ENCODE measurements at regions not wholly inside any gene's neighbourhood (a gene's known extent, or its start where the extent isn't known, plus 50 kb on each side); places are given as distances from the start of the nearest gene placed in this dataset.

GRCh38 chr15:51155016-51155580 lies 60.4 kb upstream of the TNFAIP8L3 start:
- H3K36me3 ChIP-seq (ENCODE audit: control insufficient read depth in 2 of 2, extremely low read depth in 1 of 2, insufficient read depth in 2 of 2, low read length in 2 of 2), result no peaks in the 10 kb centered on the region
- no peak overlapping the region for H3K4me2 ChIP-seq (ENCODE audit: insufficient read depth, low read length)
- no peaks in the 10 kb centered on the region for H4K20me1 ChIP-seq (replicated peaks; ENCODE audit: control insufficient read depth, extremely low read depth, insufficient read depth, low read length)
- ChIA-PET POLR2A (no interaction called here), CTCF (interaction anchor here (1.0 to 4.2 kb wide), 3 partner anchors 8 to 37 kb away, joined by 3 to 41 read pairs (median 15); no protein-coding TSS in a partner anchor)
- peaks cover 2 to 4% of the 10 kb centered on the region in 2 experiments for H3K27me3 ChIP-seq (ENCODE audit: control insufficient read depth in 2 of 2, insufficient read depth in 2 of 2, low read length in 2 of 2)
- TF ChIP-seq, protein P1, sequence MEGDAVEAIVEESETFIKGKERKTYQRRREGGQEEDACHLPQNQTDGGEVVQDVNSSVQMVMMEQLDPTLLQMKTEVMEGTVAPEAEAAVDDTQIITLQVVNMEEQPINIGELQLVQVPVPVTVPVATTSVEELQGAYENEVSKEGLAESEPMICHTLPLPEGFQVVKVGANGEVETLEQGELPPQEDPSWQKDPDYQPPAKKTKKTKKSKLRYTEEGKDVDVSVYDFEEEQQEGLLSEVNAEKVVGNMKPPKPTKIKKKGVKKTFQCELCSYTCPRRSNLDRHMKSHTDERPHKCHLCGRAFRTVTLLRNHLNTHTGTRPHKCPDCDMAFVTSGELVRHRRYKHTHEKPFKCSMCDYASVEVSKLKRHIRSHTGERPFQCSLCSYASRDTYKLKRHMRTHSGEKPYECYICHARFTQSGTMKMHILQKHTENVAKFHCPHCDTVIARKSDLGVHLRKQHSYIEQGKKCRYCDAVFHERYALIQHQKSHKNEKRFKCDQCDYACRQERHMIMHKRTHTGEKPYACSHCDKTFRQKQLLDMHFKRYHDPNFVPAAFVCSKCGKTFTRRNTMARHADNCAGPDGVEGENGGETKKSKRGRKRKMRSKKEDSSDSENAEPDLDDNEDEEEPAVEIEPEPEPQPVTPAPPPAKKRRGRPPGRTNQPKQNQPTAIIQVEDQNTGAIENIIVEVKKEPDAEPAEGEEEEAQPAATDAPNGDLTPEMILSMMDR (IDR thresholded peaks at IDR 0.05; ENCODE audit: extremely low read depth in 1 of 2, insufficient read depth in 1 of 2, low read depth in 1 of 2, low read length in 2 of 2), result no peak
- TF ChIP-seq FOS (IDR thresholded peaks at IDR 0.05; ENCODE audit: borderline replicate concordance, insufficient read depth, low read length) (no peak), EZH2 (IDR thresholded peaks at IDR 0.05; ENCODE audit: borderline replicate concordance, low read depth, low read length, severe bottlenecking) (no peak)
- TF ChIP-seq, protein P2, sequence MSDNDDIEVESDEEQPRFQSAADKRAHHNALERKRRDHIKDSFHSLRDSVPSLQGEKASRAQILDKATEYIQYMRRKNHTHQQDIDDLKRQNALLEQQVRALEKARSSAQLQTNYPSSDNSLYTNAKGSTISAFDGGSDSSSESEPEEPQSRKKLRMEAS (IDR thresholded peaks at IDR 0.05; ENCODE audit: insufficient read depth, insufficient read length), result no peak
- no TSS peak for BruUV-seq (replicated peaks)
- no peaks in the 10 kb centered on the region for H3K9me1 ChIP-seq (replicated peaks; ENCODE audit: control insufficient read depth, extremely low read depth, insufficient read depth, low read length)
- H3K4me3 ChIP-seq (replicated peaks in 1 of 3; ENCODE audit: insufficient read depth in 1 of 3, low read depth in 1 of 3, low read length in 3 of 3), result no peak overlapping the region
- H3K9me3 ChIP-seq (replicated peaks; ENCODE audit: control insufficient read depth, insufficient read depth, low read length), result no peaks in the 10 kb centered on the region
- H3K9ac ChIP-seq (replicated peaks; ENCODE audit: extremely low read depth, insufficient read depth, low read length), result no peak overlapping the region
- DNase-seq (ENCODE audit: low read depth, low spot score) (no peak), FAIRE-seq (no peak)
- H2AFZ ChIP-seq (ENCODE audit: low read depth, low read length), result no peak overlapping the region
- H3K27ac ChIP-seq (ENCODE audit: insufficient read depth, low read depth, low read length), result no peak overlapping the region
- no peaks in the 10 kb centered on the region for H3K4me1 ChIP-seq (ENCODE audit: control insufficient read depth, extremely low read depth, insufficient read depth, low read length)
- intact Hi-C loops (cut with micrococcal nuclease) (no loop called here), dilution Hi-C loops (cut with MboI; ENCODE audit: extremely low pct_ligation_motif_present, low sequenced_read_pairs) (no loop called here)
- no peaks in the 10 kb centered on the region for H3K79me2 ChIP-seq (ENCODE audit: control insufficient read depth, insufficient read depth, low read length)
